HG02938 (cell line): ENCODE measurements at regions not wholly inside any gene's neighbourhood (a gene's known extent, or its start where the extent isn't known, plus 50 kb on each side); places are given as distances from the start of the nearest gene placed in this dataset.

Source experiments
- ATAC-seq: cut with Tn5 transposase; IDR thresholded peaks from one replicate; pipeline ENCODE4 v1.9.1; 2021; ENCODE audit warnings: mild to moderate bottlenecking, moderate library complexity; ENCODE audit not compliant: unreplicated experiment

DNA sequence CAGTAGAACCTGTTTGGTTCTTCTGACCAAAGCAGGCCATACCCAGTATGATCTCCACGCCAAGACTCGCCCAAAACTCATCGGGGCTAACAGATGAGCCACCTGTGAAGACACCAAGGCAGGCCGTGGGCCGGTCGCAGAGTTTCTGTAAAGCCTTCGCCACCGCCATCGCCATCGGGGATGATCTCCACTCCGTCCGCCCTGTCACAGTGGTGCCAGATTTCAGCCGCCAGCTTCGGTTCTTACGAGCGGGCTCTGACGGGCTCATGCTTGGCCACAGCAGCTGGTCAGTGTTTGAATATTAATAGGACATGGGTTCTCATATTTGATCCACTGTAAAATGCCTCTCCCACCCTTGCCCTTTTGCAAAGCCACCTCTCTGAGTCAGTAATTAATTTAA is 113.2 kb upstream of the TMEM132D start:
- ATAC-seq, result no peak

DNA sequence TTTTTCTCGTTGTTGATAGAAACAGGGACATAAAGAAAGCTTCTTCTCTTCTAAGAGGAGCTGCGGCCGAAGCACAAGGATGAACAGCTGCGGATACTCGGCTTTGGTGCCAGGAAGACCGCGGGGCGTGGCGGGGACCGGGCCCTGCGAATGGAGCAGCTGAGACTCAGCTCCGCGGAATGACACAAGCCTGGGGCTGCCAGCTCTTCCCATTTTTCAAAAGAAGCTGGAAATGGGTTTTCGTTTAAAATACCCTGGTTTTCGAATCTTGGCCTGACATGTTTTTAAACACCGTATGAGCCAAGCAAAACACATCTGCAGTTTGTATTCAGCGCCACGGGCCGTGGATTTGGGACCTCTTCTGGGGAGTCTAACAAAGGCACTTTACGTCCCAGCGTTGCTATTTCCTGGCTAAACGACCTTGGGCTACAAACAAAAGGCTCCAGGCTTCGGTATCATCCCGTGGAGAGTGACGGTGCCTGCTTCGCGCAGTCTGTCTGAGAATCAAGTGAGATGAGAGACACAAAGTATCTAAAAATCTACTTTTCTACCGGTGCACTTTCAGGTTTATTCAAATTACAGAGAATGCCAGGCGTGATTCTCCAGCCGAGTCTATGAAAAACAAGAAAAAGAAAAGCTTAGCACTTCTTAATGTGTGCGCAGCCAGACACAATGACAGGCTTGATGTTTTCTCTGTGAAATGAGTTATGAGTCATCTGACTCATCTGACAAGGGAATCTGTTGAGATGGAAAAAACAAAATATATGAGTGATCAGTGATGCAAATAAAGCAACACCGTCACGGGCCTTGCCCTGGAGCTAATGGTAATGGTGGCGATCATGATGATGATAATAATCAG is 114.0 kb upstream of the TMEM132D start:
- no peak for ATAC-seq

- ATAC-seq, result no peak
Observed at GRCh38 chr12:130018614-130019013, 114.8 kb upstream of the TMEM132D start.

GRCh38 chr12:130026608-130027176 is 122.9 kb upstream of the TMEM132D start:
- no peak for ATAC-seq

GRCh38 chr12:130027798-130028197 is 124.0 kb upstream of the TMEM132D start:
- ATAC-seq, result no peak

- no peak for ATAC-seq
Observed at GRCh38 chr12:130029151-130029550, 125.3 kb upstream of the TMEM132D start.

GRCh38 chr12:130031041-130031440 is 127.2 kb upstream of the TMEM132D start:
- no peak for ATAC-seq

GRCh38 chr12:130031571-130032189 is 127.9 kb upstream of the TMEM132D start:
- no peak for ATAC-seq

DNA sequence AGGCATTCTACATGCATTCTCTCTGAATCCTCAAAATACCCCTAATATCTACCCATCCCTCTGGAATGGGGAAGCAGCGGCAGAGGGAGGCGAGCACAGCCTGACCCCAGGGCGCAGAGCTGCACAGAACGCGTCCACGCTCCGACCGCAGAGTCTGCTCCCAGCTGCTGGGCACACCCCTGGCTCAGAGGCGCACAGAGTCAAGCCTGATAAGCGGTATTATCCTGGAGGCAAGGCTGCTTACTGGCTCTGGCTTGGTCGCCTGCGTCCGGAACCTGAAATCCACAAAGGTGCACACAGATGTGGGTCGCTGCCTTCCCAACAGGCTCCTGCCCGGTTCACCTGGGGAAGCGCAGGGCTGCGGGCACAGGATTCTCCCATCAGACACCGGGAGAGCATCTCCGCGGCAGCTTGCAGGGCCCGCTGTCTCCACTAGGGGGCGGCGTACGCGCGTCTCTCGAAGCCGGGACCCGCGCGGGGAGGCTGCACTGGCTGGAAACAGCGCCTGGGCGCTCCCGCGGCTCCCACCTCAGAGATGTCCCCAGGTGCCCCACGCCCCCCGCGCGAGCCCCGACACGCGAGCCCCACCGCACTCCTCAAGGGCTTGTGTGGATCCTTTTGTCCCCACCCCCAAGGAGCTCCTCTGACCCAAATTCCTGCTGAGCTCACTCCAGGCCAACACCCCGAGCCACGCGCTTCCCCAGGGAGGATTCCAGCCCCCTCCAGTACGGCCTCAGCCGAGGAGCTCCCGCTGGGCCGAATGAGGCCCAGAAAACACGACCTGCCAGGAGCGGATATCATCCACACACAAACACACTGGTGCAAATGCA is 120.1 kb upstream of the FZD10 start:
- ATAC-seq, result no peak

DNA sequence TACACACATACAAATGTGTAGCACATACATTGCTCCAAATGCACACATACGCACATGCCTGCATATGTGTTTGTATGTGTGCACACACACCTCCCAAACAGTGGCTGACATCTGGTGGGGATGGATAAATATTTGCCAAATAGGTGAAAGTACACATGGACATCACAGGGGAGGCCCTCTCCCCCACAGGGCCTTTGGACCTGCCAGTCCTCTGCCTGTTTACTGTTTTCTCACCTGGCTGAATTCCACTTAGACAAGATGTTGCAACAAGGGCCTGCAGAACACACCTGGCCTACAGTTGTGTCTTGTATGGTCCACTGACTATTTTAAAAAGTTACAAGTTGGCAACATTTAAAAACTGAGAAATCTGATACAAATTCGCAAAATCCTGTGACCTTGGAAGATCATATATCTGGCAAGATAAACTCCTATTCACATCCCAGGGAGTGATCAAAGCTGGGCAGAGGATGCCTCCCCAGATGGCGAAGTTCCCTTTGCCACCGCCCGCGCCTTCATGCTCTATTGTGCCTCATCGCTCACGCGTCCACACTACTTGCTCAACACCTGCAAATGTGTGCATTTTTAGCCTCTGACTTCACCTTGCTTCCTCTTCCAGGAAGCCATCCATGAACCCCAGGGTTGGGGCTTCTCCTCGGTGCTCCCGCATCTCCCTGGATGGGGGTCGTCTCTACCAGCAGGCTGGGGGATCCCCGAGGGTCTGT is 118.4 kb upstream of the FZD10 start:
- ATAC-seq, result no peak

- ATAC-seq, result no peak
Observed at GRCh38 chr12:130044991-130045621, 117.2 kb upstream of the FZD10 start.

GRCh38 chr12:130049666-130050065 is 112.6 kb upstream of the FZD10 start:
- ATAC-seq, result no peak

GRCh38 chr12:130051900-130052299 is 110.4 kb upstream of the FZD10 start:
- ATAC-seq, result no peak

DNA sequence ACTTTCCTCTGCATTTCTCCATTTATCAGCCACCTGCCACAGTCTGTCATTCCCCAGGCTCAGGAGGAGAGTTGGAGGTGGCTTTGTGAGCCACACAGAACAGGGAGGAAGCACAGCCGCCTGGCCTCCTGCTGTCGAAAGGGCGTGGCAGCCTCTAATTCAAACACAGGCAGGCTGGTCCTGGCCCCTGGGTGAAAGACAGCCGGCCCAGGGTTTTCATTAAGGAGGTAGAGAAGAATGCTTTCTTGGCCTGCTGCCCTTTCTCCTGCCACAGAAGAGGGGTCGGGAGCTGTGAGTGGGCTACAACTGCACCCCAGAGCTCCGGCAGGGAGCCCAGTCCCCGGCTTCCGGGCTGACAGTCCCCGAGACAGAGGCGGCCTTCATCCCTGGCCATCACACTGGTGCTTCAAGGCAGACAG is 108.6 kb upstream of the FZD10 start:
- ATAC-seq, result no peak

- no peak for ATAC-seq
Observed at GRCh38 chr12:130054803-130055202, 107.5 kb upstream of the FZD10 start.

GRCh38 chr12:130058926-130059472 is 103.3 kb upstream of the FZD10 start:
- ATAC-seq, result no peak

DNA sequence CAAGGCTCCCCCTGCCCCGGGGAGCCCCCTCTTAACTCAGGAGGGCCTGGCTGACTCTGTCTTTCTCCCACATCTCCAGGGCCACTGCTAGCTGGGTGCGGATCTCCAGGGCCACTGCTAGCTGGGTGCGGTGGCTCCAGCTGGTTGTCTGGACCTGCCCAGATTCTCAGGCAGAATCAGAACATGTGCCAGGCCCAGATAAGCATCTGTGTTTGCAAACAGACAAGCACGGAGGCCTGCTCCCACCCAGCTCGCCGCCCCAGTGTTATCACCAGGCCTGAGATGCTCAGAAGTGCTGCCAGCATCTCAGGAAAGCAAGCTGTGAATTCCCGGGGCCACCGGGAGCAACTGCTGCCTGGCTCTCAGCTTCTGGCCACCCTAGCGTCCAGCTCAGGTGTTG is 98.4 kb upstream of the FZD10 start:
- no peak for ATAC-seq

DNA sequence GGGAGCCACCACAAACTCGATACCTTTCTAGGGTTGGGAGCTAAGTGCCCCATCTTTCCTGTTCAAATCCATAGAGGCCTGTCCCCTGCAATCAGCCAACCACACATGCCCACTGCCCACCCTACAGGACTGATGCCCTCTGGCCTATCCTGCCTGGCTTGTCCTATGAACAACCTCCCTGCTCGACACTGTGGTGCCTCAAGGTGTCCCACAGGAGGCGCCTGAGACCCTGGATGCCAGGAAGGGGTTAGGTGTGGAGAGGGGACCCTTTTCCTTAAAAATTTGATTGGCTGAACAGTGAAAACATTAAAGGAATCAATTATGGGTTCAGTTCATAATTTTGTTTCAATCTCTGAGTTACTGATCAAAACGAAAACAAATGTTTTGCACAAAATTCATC is 97.3 kb upstream of the FZD10 start:
- ATAC-seq, result no peak

DNA sequence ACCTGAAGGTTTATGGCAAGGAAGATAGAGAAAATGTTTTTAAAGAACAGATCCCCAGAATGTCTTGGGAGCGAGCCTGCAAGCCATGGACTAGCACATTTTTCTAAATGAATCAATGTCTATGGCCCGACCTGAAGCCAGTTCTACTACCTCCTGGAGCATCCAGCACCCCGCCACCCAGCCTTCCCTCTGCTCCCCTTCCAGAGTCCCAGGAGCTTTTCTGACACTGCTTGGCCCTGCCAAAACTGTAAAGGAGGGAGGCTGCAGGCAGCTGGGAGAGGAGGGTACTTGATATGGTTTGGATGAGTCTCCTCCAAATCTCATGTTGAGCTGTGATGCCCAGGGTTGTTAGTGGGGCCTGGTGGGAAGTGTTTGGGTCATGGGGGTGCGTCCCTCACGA is 95.5 kb upstream of the FZD10 start:
- no peak for ATAC-seq

GRCh38 chr12:130068741-130069140 is 93.5 kb upstream of the FZD10 start:
- no peak for ATAC-seq
